ENCODE measurements at regions not wholly inside any gene's neighbourhood (a gene's known extent, or its start where the extent isn't known, plus 50 kb on each side); places are given as distances from the start of the nearest gene placed in this dataset.

DNA sequence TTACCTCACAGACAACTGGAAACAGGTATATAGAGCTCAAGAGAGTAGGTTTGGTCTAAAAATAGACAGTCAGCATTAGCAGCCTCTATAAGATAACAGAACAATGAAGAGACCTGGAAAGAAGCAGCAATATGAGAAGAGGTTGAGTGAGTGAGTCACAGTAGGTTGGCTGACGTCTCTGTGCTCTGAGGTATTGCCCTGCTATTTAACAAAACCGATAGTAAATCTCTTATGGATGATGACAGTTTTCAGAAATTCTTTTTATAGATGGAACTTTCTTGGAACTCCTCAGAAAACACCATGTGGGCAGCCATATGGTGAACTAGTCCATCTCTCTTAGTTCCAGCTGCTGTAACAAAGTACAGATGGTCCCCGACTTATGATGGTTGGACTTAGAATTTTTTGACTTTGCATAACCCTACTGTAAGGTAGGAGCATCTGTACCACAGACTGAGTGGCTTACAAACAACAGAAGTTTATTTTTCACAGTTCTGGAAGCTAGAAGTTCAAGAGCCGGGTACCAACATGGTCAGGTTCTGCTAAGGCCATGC is 123.5 kb downstream of the MBD2 start:
- peaks cover 0 to 14% (median 0%) of the 10 kb centered on the region in 7 donors for H3K27me3 ChIP-seq
- H3K4me1 ChIP-seq = no peaks in the 10 kb centered on the region
- no peak for ATAC-seq
- H3K27ac ChIP-seq = no peak overlapping the region
- peaks cover 0 to 6% (median 0%) of the 10 kb centered on the region in 11 donors for H3K9me3 ChIP-seq
- WGBS, 2 donors = 58 to 71% methylated on average over 4 of the region's 4 CpGs
- H3K4me3 ChIP-seq = no peak overlapping the region
- H3K36me3 ChIP-seq = no peaks in the 10 kb centered on the region
- no peak for DNase-seq
- intact Hi-C loops (cut with DNase I) = no loop called here
- TF ChIP-seq, protein P1, sequence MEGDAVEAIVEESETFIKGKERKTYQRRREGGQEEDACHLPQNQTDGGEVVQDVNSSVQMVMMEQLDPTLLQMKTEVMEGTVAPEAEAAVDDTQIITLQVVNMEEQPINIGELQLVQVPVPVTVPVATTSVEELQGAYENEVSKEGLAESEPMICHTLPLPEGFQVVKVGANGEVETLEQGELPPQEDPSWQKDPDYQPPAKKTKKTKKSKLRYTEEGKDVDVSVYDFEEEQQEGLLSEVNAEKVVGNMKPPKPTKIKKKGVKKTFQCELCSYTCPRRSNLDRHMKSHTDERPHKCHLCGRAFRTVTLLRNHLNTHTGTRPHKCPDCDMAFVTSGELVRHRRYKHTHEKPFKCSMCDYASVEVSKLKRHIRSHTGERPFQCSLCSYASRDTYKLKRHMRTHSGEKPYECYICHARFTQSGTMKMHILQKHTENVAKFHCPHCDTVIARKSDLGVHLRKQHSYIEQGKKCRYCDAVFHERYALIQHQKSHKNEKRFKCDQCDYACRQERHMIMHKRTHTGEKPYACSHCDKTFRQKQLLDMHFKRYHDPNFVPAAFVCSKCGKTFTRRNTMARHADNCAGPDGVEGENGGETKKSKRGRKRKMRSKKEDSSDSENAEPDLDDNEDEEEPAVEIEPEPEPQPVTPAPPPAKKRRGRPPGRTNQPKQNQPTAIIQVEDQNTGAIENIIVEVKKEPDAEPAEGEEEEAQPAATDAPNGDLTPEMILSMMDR (IDR thresholded peaks at IDR 0.05) = no peak

DNA sequence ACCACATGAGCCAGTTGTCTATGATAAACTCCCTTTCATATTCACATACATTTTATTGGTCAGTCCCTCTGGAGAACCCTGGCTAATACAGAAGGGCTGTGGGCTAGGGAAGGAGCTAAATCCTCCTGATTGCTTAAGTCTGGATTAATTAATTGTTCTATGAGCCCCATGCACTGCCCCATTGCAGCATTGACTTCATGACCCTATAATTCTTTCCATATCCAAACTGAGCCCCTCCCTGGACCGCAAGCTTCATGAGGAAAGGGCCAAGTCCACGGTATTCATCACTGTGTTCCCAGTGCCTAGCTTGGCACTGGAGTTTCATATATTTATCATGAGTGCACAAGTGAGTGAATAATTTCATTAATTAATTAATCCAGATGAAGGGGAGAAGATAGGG is 124.0 kb downstream of the MBD2 start:
- WGBS, 2 donors = 91 to 95% methylated on average over 2 of the region's 2 CpGs
- TF ChIP-seq, protein P1 (IDR thresholded peaks at IDR 0.05) = no peak
- no peak for ATAC-seq
- H3K27ac ChIP-seq = no peak overlapping the region
- no peak overlapping the region for H3K4me3 ChIP-seq
- peaks cover 0 to 14% (median 0%) of the 10 kb centered on the region in 7 donors for H3K27me3 ChIP-seq
- intact Hi-C loops (cut with DNase I) = no loop called here
- H3K9me3 ChIP-seq = peaks cover 0 to 6% (median 0%) of the 10 kb centered on the region in 11 donors
- no peak for DNase-seq
- no peaks in the 10 kb centered on the region for H3K4me1 ChIP-seq
- H3K36me3 ChIP-seq = no peaks in the 10 kb centered on the region

DNA sequence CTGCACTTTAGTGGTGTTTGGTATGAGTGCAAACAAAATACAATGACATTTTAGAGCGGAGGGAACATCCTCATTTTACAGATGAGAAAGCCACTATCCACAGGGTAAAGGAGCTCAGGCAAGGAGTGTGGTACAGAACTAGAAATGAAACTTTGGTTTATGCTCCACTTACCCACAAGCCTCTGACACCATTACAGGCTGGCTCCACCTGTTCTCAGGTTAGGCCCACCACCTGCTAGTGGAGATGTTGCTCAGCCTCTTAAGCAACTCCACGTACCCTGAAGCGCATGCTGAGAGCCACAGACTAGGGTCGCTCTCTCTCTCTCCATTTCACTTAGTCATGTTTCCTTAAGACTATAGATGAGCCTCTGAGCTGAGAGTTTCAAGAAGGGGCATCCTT is 130.0 kb downstream of the MBD2 start:
- peaks cover 0 to 14% (median 0%) of the 10 kb centered on the region in 7 donors for H3K27me3 ChIP-seq
- H3K4me1 ChIP-seq = peaks cover 0 to 12% (median 3%) of the 10 kb centered on the region in 9 donors
- H3K27ac ChIP-seq = no peak overlapping the region
- 72 to 94% methylated on average over 4 of the region's 4 CpGs for WGBS, 2 donors
- intact Hi-C loops (cut with DNase I) = no loop called here
- TF ChIP-seq, protein P1 (IDR thresholded peaks at IDR 0.05) = no peak
- no peak overlapping the region for H3K4me3 ChIP-seq
- no peak for DNase-seq
- H3K36me3 ChIP-seq = no peaks in the 10 kb centered on the region
- H3K9me3 ChIP-seq = peaks cover 0 to 6% (median 0%) of the 10 kb centered on the region in 11 donors
- no peak for ATAC-seq

DNA sequence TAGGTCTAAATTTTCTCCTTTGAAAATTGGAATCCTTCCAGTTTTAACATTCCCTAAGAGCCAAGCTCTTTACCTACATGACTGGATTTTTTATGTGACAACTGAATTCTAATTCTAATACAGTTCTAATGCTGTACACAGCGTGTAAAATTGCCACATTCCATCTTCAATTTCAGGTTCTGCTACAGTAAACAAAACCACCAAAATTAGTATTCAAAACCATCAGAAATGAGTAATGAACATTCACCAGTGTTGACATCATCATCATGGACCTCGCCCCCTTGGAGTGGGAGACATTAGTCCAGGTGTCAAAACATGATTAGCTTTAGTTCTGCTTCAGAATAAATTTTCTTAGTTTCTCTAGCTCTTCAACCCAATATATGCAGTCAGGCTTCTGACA is 133.6 kb downstream of the MBD2 start:
- 78 to 81% methylated on average over 2 of the region's 2 CpGs for WGBS, 2 donors
- Histone ChIP-seq H3K9me3 (no peaks in the 10 kb centered on the region), H3K36me3 (no peaks in the 10 kb centered on the region), H3K4me3 (no peak overlapping the region), H3K27ac (no peak overlapping the region), H3K27me3 (no peaks in the 10 kb centered on the region), H3K4me1 (peaks cover 0 to 14% (median 4%) of the 10 kb centered on the region in 9 donors)
- ATAC-seq (no peak), DNase-seq (no peak)
- intact Hi-C loops (cut with DNase I) = no loop called here
- TF ChIP-seq, protein P1 (IDR thresholded peaks at IDR 0.05) = no peak
